Naive thymus-derived CD4-positive, alpha-beta T cell (primary cell): ENCODE measurements at regions not wholly inside any gene's neighbourhood (a gene's known extent, or its start where the extent isn't known, plus 50 kb on each side); places are given as distances from the start of the nearest gene placed in this dataset.

Experiments used
- ATAC-seq: fragments of 150-1000 bp; cut with Tn5 transposase; 2 replicates; pipeline ENCODE4 v1.10.0; 2021; ENCODE audit warnings: mild to moderate bottlenecking, moderate library complexity
- CTCF ChIA-PET: fragments of 350-600 bp; sonication (Branson Sonifier 250); formaldehyde crosslinking; loops from one replicate; lab custom pipeline; 2021; ENCODE audit warnings: antibody characterized with exemption; lab: Charles Lee
- POLR2A ChIA-PET: fragments of 350-600 bp; sonication (Branson Sonifier 250); formaldehyde crosslinking; loops from one replicate; lab custom pipeline; 2021; ENCODE audit warnings: antibody characterized with exemption, inconsistent platforms; lab: Charles Lee
- DNase-seq, 9 donors: peaks; one replicate each; pipeline versions ENCODE4 v3.0.0 to v3.0.0-alpha.2; 2020 to 2022; ENCODE audit warnings: mixed read lengths in 1 of 9
- H3K27ac ChIP-seq: one replicate; pipeline ENCODE4 v1.7.0; 2013; ENCODE audit warnings: mild to moderate bottlenecking, low read depth, low read length, moderate library complexity
- H3K27me3 ChIP-seq, 2 donors: one replicate each; pipeline ENCODE4 v1.7.0; 2013; ENCODE audit warnings: low read length in 2 of 2, mild to moderate bottlenecking in 2 of 2, moderate library complexity in 2 of 2; ENCODE audit not compliant: control insufficient read depth in 2 of 2, insufficient read depth in 2 of 2
- H3K36me3 ChIP-seq, 3 experiments: 1 replicate in 2 of 3; 2 replicates in 1 of 3; pipeline ENCODE4 v1.7.0; 2013; ENCODE audit warnings: low read length in 3 of 3, mild to moderate bottlenecking in 3 of 3, moderate library complexity in 1 of 3; ENCODE audit not compliant: insufficient read depth in 3 of 3, control insufficient read depth in 2 of 3
- H3K4me1 ChIP-seq, 2 donors: one replicate each; pipeline ENCODE4 v1.7.0; 2013; ENCODE audit warnings: low read length in 2 of 2, mild to moderate bottlenecking in 2 of 2, moderate library complexity in 1 of 2; ENCODE audit not compliant: control insufficient read depth in 2 of 2, insufficient read depth in 2 of 2
- H3K4me3 ChIP-seq: 2 replicates; pipeline ENCODE4 v1.7.0; 2013; ENCODE audit warnings: mild to moderate bottlenecking, low read length
- H3K9me3 ChIP-seq, 3 experiments: 1 replicate in 2 of 3; 2 replicates in 1 of 3; pipeline ENCODE4 v1.7.0; 2013; ENCODE audit warnings: low read length in 3 of 3; ENCODE audit not compliant: control insufficient read depth in 2 of 3
- H3K27ac Mint-ChIP-seq, 9 donors: one replicate each; pipeline ENCODE4 v1.8.0; 2020 to 2022; ENCODE audit warnings: mixed read lengths in 9 of 9, mild to moderate bottlenecking in 8 of 9, moderate library complexity in 5 of 9, inconsistent platforms in 2 of 9
- H3K27me3 Mint-ChIP-seq, 5 donors: one replicate each; pipeline ENCODE4 v1.8.0; 2021 to 2022; ENCODE audit warnings: mixed read lengths in 5 of 5, mild to moderate bottlenecking in 1 of 5
- H3K36me3 Mint-ChIP-seq, 5 donors: one replicate each; pipeline ENCODE4 v1.8.0; 2020 to 2022; ENCODE audit warnings: mixed read lengths in 5 of 5, mild to moderate bottlenecking in 3 of 5, inconsistent platforms in 1 of 5
- H3K4me1 Mint-ChIP-seq, 7 donors: one replicate each; pipeline ENCODE4 v1.8.0; 2020 to 2022; ENCODE audit warnings: mixed read lengths in 7 of 7, mild to moderate bottlenecking in 3 of 7, inconsistent platforms in 1 of 7
- H3K4me3 Mint-ChIP-seq, 10 donors: one replicate each; pipeline ENCODE4 v1.8.0; 2020 to 2022; ENCODE audit warnings: mild to moderate bottlenecking in 10 of 10, mixed read lengths in 10 of 10, moderate library complexity in 6 of 10, inconsistent platforms in 2 of 10
- H3K9me3 Mint-ChIP-seq, 11 donors: one replicate each; pipeline ENCODE4 v1.8.0; 2020 to 2022; ENCODE audit warnings: mixed read lengths in 11 of 11, mild to moderate bottlenecking in 4 of 11, inconsistent platforms in 1 of 11, moderate library complexity in 1 of 11
- intact Hi-C, 2 donors: fragments of 100-400 bp; cut with micrococcal nuclease; formaldehyde crosslinking; loops; one replicate each; pipeline ENCODE4 v1.15.1; 2023

DNA sequence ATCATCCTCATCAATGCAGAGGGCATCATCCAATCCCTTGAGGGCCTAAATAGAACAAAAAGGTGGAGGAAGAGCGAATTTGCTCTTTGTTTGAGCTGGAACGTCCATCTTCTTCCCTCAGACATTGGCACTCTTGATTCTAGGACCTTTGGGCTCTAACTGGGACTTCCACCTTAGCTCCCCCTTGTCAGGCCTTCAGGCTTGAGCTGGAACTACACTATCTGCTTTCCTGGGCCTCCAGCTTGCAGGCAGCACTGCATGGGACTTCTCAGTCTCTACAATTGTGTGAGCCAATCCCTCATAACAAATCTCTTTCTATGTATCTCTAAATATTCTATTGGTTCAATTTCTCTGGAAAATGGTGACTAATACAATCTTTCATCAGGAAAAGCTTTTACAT is 155.4 kb downstream of the MCHR2 start:
- no peak for ATAC-seq
- no peaks in the 10 kb centered on the region for H3K9me3 ChIP-seq
- Mint-ChIP-seq H3K4me3 (no peak overlapping the region), H3K27me3 (peaks cover 4 to 17% (median 13%) of the 10 kb centered on the region in 5 donors), H3K4me1 (no peaks in the 10 kb centered on the region), H3K27ac (no peak overlapping the region), H3K36me3 (no peaks in the 10 kb centered on the region), H3K9me3 (peaks cover 0 to 2% (median 0%) of the 10 kb centered on the region in 11 donors)
- CTCF ChIA-PET = interaction anchor here (0.9 kb wide), 1 partner anchor 24 kb away, joined by 3 read pairs; no protein-coding TSS in a partner anchor
- no peaks in the 10 kb centered on the region for H3K36me3 ChIP-seq
- no peaks in the 10 kb centered on the region for H3K4me1 ChIP-seq
- intact Hi-C loops = no loop called here
- H3K4me3 ChIP-seq = no peak overlapping the region
- no peak for DNase-seq
- H3K27me3 ChIP-seq = no peaks in the 10 kb centered on the region
- POLR2A ChIA-PET = no interaction called here
- no peak overlapping the region for H3K27ac ChIP-seq

DNA sequence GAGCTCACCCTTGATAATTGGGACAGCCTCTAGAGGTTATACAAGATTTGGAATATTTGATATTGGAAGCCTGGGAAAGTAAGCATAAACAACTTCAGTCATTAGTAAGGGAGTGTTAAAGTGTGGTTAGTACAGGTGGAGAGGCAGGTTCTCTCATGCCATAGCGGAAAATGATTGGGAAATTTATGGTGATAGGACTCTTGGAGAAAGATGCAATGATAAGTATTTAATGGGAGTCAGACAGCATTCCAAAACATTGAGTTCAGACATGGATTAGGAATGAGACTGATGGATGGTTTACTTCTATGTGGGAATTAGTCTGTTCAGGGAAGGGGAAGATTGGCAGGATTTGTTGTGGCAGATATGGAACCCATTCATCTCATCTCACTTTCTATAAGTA is 152.7 kb downstream of the MCHR2 start:
- H3K27me3 Mint-ChIP-seq = peaks cover 4 to 22% (median 14%) of the 10 kb centered on the region in 5 donors
- Histone ChIP-seq H3K27me3 (no peaks in the 10 kb centered on the region), H3K36me3 (no peaks in the 10 kb centered on the region), H3K4me1 (no peaks in the 10 kb centered on the region), H3K9me3 (no peaks in the 10 kb centered on the region), H3K27ac (no peak overlapping the region), H3K4me3 (no peak overlapping the region)
- DNase-seq (no peak), ATAC-seq (no peak)
- H3K27ac Mint-ChIP-seq = no peak overlapping the region
- no peaks in the 10 kb centered on the region for H3K36me3 Mint-ChIP-seq
- no peaks in the 10 kb centered on the region for H3K4me1 Mint-ChIP-seq
- peaks cover 0 to 2% (median 0%) of the 10 kb centered on the region in 11 donors for H3K9me3 Mint-ChIP-seq
- CTCF ChIA-PET = interaction anchor here (0.6 kb wide), 1 partner anchor 537 kb away, joined by 3 read pairs; no protein-coding TSS in a partner anchor
- H3K4me3 Mint-ChIP-seq = no peak overlapping the region
- POLR2A ChIA-PET = no interaction called here
- intact Hi-C loops = no loop called here

DNA sequence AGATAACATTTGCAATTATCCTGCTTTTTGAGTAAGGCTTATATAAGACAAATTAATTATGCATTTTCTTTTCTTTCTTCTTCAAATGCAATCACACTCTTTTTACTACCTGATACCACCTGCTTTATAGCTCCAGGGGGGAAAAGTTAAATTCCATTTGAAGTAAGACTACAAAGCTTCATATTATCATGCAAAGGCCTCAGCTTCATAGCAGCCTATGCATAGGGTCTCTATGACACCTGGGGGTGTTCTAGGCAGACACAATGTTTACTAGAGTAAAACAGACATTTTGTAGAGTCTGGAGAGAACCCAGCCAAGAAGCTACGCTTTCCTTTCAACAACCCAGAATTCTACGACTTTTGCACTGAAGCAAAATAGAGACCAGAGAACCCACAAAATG is 148.0 kb downstream of the MCHR2 start:
- H3K9me3 Mint-ChIP-seq = peaks cover 0 to 2% (median 0%) of the 10 kb centered on the region in 11 donors
- Histone ChIP-seq H3K27ac (no peak overlapping the region), H3K27me3 (no peaks in the 10 kb centered on the region), H3K9me3 (no peaks in the 10 kb centered on the region), H3K4me1 (no peaks in the 10 kb centered on the region), H3K4me3 (no peak overlapping the region), H3K36me3 (no peaks in the 10 kb centered on the region)
- H3K4me3 Mint-ChIP-seq = no peak overlapping the region
- intact Hi-C loops = no loop called here
- H3K27ac Mint-ChIP-seq = no peak overlapping the region
- no peaks in the 10 kb centered on the region for H3K36me3 Mint-ChIP-seq
- H3K4me1 Mint-ChIP-seq = no peaks in the 10 kb centered on the region
- no peak for DNase-seq
- ChIA-PET POLR2A (no interaction called here), CTCF (interaction anchor here (0.7 kb wide), 1 partner anchor 22 kb away, joined by 3 read pairs; no protein-coding TSS in a partner anchor)
- peaks cover 7 to 29% (median 17%) of the 10 kb centered on the region in 5 donors for H3K27me3 Mint-ChIP-seq
- no peak for ATAC-seq

DNA sequence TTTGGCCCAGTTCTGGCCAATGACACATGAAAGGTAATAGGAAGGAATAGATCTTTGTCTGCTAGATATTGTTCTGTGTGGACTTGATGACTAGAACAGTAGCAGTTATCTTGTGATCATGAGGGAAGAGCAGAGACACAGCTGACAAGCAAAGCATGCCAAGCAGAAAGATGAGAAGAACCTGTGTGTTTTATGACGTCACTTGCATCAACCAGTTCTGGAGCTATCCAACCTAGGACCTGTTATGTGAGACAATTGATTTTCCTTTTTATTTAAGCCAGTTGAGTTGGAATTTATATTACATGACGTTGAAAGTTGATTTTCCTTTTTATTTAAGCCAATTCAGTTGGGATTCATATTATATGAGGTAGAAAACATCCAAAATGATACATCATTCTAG is 143.2 kb downstream of the MCHR2 start:
- intact Hi-C loops = no loop called here
- ChIA-PET POLR2A (no interaction called here), CTCF (no interaction called here)
- DNase-seq (no peak), ATAC-seq (no peak)
- H3K27me3 Mint-ChIP-seq = peaks cover 2 to 47% (median 39%) of the 10 kb centered on the region in 5 donors
- Histone ChIP-seq H3K9me3 (no peaks in the 10 kb centered on the region), H3K4me3 (no peak overlapping the region), H3K27me3 (no peaks in the 10 kb centered on the region), H3K27ac (no peak overlapping the region), H3K36me3 (no peaks in the 10 kb centered on the region), H3K4me1 (no peaks in the 10 kb centered on the region)
- H3K36me3 Mint-ChIP-seq = no peaks in the 10 kb centered on the region
- H3K4me1 Mint-ChIP-seq = no peaks in the 10 kb centered on the region
- H3K27ac Mint-ChIP-seq = no peak overlapping the region
- H3K4me3 Mint-ChIP-seq = no peak overlapping the region
- H3K9me3 Mint-ChIP-seq = peaks cover 0 to 4% (median 0%) of the 10 kb centered on the region in 11 donors

DNA sequence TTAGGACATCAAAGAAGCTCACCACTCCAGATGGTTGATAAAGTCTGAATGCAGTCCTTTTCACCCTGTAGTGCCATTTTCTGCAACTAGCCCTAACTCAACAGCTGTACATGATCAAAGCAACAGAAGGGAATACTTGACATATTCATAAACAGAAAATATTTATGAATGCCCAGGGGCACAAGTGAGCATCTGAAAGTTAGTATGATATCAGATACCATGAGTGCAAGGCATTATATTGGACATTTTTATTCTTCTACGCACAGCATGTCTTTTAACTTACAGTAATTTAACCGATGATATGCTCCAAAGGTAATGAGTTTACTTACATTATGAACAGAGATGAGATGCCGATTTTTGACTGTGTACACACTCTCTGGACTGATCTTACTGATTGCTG is 142.0 kb downstream of the MCHR2 start:
- peaks cover 0 to 51% (median 47%) of the 10 kb centered on the region in 5 donors for H3K27me3 Mint-ChIP-seq
- DNase-seq = no peak
- H3K36me3 Mint-ChIP-seq = no peaks in the 10 kb centered on the region
- Histone ChIP-seq H3K4me3 (no peak overlapping the region), H3K4me1 (no peaks in the 10 kb centered on the region), H3K9me3 (no peaks in the 10 kb centered on the region), H3K27ac (no peak overlapping the region), H3K27me3 (no peaks in the 10 kb centered on the region), H3K36me3 (no peaks in the 10 kb centered on the region)
- ChIA-PET POLR2A (no interaction called here), CTCF (no interaction called here)
- intact Hi-C loops = no loop called here
- H3K4me3 Mint-ChIP-seq = no peak overlapping the region
- H3K4me1 Mint-ChIP-seq = no peaks in the 10 kb centered on the region
- no peak for ATAC-seq
- peaks cover 0 to 4% (median 0%) of the 10 kb centered on the region in 11 donors for H3K9me3 Mint-ChIP-seq
- no peak overlapping the region for H3K27ac Mint-ChIP-seq

DNA sequence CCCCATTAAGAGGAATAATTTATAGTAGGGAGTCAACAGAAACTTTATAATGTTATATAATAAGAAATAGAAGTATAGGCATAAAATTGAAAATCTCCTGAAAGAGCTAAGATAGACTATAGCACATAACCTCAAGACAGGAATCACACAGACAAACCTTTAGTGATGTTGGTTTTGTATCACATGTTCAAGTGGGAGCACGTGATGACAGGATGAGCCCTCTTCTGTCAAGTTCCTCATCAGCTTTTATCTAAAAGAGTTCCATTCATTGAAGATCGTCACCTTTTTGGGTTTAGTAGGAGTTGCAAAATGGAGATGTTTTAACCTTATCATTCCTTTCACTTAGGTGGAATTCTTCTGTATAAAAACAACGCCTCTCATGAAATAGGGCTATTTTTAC is 127.0 kb downstream of the MCHR2 start:
- peaks cover 0 to 9% (median 5%) of the 10 kb centered on the region in 7 donors for H3K4me1 Mint-ChIP-seq
- intact Hi-C loops = loop anchor here in 1 of 2 donors (5.0 to 10.0 kb wide), 2 partner anchors 138 to 795 kb away; no protein-coding TSS in a partner anchor
- POLR2A ChIA-PET = no interaction called here
- no peak for DNase-seq
- CTCF ChIA-PET = interaction anchor here (0.7 kb wide), 1 partner anchor 54 kb away, joined by 3 read pairs; no protein-coding TSS in a partner anchor
- no peak overlapping the region for H3K4me3 Mint-ChIP-seq
- H3K27ac ChIP-seq = no peak overlapping the region
- no peaks in the 10 kb centered on the region for H3K36me3 Mint-ChIP-seq
- peaks cover 20 to 38% (median 23%) of the 10 kb centered on the region in 5 donors for H3K27me3 Mint-ChIP-seq
- H3K4me3 ChIP-seq = no peak overlapping the region
- no peak for ATAC-seq
- no peaks in the 10 kb centered on the region for H3K4me1 ChIP-seq
- H3K27me3 ChIP-seq = peaks cover 0 to 4% of the 10 kb centered on the region in 2 donors
- no peaks in the 10 kb centered on the region for H3K9me3 ChIP-seq
- no peaks in the 10 kb centered on the region for H3K36me3 ChIP-seq
- H3K27ac Mint-ChIP-seq = no peak overlapping the region
- no peaks in the 10 kb centered on the region for H3K9me3 Mint-ChIP-seq
